ENCODE measurements at regions not wholly inside any gene's neighbourhood (a gene's known extent, or its start where the extent isn't known, plus 50 kb on each side); places are given as distances from the start of the nearest gene placed in this dataset.

DNA sequence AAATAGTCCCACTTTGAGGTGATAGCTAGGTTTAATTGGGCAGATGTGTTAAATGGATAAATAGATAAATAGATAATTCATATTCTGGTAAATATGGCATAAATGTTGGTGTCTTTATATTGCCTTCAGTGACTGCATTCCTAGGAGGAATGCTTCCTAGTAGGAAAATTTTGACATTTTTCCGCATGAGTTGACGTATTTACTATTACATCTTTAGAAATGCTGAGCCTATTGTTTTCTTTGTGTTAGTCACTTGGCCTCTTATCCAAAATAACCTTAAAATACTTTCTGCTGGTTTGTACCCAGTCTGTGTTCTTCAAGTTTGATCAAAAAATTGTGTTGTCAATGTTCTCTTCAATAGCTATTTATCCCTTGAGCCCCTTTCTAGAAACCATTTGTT, 495.6 kb upstream of the ZEB2 start:
- Histone ChIP-seq H3K9me2 (ENCODE audit: insufficient read depth) (0 out of 2 replicates have a peak, but pooled peaks cover 3% of the 10 kb centered on the region), H3K4me3 (no peak overlapping the region), H3F3A (replicated peaks; ENCODE audit: low read depth) (no peaks in the 10 kb centered on the region), H3K27me3 (ENCODE audit: insufficient read depth) (no peaks in the 10 kb centered on the region), H3K36me3 (ENCODE audit: insufficient read depth) (no peaks in the 10 kb centered on the region), H3K27ac (ENCODE audit: low read depth) (no peak overlapping the region), H2AFZ (no peak overlapping the region), H3K4me2 (no peak overlapping the region), H3K4me1 (ENCODE audit: insufficient read depth) (peaks cover 8% of the 10 kb centered on the region; the same call in 1 of the 2 replicates), H3K79me2 (replicated peaks; ENCODE audit: insufficient read depth) (no peaks in the 10 kb centered on the region), H4K20me1 (replicated peaks; ENCODE audit: insufficient read depth) (no peaks in the 10 kb centered on the region)
- no peak overlapping the region for H3K27ac Mint-ChIP-seq
- no peaks in the 10 kb centered on the region for H3K36me3 Mint-ChIP-seq (ENCODE audit: low read depth)
- no peak for ATAC-seq
- peaks cover 2% of the 10 kb centered on the region for H3K27me3 Mint-ChIP-seq (ENCODE audit: insufficient read depth, low read depth, poor library complexity)
- TF ChIP-seq JUNB (IDR thresholded peaks at IDR 0.05; ENCODE audit: unreplicated experiment) (no peak), STAT1 (IDR thresholded peaks at IDR 0.05; ENCODE audit: unreplicated experiment) (no peak), EZH2phosphoT487 (IDR thresholded peaks at IDR 0.05; ENCODE audit: unreplicated experiment) (no peak), NANOG (IDR thresholded peaks at IDR 0.05; ENCODE audit: borderline replicate concordance) (no peak), EZH2 (IDR thresholded peaks at IDR 0.05; ENCODE audit: low read depth, unreplicated experiment) (no peak), CREB1 (CRISPR knock-in tag; IDR thresholded peaks at IDR 0.05; ENCODE audit: low read depth) (no peak), ZNF114 (CRISPR knock-in tag; IDR thresholded peaks at IDR 0.05) (no peak)
- TF ChIP-seq, protein P1, sequence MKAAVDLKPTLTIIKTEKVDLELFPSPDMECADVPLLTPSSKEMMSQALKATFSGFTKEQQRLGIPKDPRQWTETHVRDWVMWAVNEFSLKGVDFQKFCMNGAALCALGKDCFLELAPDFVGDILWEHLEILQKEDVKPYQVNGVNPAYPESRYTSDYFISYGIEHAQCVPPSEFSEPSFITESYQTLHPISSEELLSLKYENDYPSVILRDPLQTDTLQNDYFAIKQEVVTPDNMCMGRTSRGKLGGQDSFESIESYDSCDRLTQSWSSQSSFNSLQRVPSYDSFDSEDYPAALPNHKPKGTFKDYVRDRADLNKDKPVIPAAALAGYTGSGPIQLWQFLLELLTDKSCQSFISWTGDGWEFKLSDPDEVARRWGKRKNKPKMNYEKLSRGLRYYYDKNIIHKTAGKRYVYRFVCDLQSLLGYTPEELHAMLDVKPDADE (IDR thresholded peaks at IDR 0.05): no peak
- TF ChIP-seq, protein P2, sequence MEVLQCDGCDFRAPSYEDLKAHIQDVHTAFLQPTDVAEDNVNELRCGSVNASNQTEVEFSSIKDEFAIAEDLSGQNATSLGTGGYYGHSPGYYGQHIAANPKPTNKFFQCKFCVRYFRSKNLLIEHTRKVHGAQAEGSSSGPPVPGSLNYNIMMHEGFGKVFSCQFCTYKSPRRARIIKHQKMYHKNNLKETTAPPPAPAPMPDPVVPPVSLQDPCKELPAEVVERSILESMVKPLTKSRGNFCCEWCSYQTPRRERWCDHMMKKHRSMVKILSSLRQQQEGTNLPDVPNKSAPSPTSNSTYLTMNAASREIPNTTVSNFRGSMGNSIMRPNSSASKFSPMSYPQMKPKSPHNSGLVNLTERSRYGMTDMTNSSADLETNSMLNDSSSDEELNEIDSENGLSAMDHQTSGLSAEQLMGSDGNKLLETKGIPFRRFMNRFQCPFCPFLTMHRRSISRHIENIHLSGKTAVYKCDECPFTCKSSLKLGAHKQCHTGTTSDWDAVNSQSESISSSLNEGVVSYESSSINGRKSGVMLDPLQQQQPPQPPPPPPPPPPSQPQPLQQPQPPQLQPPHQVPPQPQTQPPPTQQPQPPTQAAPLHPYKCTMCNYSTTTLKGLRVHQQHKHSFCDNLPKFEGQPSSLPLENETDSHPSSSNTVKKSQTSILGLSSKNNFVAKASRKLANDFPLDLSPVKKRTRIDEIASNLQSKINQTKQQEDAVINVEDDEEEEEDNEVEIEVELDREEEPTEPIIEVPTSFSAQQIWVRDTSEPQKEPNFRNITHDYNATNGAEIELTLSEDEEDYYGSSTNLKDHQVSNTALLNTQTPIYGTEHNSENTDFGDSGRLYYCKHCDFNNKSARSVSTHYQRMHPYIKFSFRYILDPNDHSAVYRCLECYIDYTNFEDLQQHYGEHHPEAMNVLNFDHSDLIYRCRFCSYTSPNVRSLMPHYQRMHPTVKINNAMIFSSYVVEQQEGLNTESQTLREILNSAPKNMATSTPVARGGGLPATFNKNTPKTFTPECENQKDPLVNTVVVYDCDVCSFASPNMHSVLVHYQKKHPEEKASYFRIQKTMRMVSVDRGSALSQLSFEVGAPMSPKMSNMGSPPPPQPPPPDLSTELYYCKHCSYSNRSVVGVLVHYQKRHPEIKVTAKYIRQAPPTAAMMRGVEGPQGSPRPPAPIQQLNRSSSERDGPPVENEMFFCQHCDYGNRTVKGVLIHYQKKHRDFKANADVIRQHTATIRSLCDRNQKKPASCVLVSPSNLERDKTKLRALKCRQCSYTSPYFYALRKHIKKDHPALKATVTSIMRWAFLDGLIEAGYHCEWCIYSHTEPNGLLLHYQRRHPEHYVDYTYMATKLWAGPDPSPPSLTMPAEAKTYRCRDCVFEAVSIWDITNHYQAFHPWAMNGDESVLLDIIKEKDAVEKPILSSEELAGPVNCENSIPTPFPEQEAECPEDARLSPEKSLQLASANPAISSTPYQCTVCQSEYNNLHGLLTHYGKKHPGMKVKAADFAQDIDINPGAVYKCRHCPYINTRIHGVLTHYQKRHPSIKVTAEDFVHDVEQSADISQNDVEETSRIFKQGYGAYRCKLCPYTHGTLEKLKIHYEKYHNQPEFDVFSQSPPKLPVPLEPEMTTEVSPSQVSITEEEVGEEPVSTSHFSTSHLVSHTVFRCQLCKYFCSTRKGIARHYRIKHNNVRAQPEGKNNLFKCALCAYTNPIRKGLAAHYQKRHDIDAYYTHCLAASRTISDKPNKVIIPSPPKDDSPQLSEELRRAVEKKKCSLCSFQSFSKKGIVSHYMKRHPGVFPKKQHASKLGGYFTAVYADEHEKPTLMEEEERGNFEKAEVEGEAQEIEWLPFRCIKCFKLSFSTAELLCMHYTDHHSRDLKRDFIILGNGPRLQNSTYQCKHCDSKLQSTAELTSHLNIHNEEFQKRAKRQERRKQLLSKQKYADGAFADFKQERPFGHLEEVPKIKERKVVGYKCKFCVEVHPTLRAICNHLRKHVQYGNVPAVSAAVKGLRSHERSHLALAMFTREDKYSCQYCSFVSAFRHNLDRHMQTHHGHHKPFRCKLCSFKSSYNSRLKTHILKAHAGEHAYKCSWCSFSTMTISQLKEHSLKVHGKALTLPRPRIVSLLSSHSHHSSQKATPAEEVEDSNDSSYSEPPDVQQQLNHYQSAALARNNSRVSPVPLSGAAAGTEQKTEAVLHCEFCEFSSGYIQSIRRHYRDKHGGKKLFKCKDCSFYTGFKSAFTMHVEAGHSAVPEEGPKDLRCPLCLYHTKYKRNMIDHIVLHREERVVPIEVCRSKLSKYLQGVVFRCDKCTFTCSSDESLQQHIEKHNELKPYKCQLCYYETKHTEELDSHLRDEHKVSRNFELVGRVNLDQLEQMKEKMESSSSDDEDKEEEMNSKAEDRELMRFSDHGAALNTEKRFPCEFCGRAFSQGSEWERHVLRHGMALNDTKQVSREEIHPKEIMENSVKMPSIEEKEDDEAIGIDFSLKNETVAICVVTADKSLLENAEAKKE (CRISPR knock-in tag; IDR thresholded peaks at IDR 0.05): no peak
- TF ChIP-seq, protein P3, sequence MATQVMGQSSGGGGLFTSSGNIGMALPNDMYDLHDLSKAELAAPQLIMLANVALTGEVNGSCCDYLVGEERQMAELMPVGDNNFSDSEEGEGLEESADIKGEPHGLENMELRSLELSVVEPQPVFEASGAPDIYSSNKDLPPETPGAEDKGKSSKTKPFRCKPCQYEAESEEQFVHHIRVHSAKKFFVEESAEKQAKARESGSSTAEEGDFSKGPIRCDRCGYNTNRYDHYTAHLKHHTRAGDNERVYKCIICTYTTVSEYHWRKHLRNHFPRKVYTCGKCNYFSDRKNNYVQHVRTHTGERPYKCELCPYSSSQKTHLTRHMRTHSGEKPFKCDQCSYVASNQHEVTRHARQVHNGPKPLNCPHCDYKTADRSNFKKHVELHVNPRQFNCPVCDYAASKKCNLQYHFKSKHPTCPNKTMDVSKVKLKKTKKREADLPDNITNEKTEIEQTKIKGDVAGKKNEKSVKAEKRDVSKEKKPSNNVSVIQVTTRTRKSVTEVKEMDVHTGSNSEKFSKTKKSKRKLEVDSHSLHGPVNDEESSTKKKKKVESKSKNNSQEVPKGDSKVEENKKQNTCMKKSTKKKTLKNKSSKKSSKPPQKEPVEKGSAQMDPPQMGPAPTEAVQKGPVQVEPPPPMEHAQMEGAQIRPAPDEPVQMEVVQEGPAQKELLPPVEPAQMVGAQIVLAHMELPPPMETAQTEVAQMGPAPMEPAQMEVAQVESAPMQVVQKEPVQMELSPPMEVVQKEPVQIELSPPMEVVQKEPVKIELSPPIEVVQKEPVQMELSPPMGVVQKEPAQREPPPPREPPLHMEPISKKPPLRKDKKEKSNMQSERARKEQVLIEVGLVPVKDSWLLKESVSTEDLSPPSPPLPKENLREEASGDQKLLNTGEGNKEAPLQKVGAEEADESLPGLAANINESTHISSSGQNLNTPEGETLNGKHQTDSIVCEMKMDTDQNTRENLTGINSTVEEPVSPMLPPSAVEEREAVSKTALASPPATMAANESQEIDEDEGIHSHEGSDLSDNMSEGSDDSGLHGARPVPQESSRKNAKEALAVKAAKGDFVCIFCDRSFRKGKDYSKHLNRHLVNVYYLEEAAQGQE (IDR thresholded peaks at IDR 0.05; ENCODE audit: unreplicated experiment): no peak
- no peaks in the 10 kb centered on the region for H3K9me3 Mint-ChIP-seq
- no peak for DNase-seq (ENCODE audit: low spot score)
- H3K4me3 Mint-ChIP-seq: no peak overlapping the region
- H3K4me1 Mint-ChIP-seq: peaks cover 17% of the 10 kb centered on the region

All from GM23338 (cell line).